Stromal cell of bone marrow (primary cell): ENCODE measurements at regions not wholly inside any gene's neighbourhood (a gene's known extent, or its start where the extent isn't known, plus 50 kb on each side); places are given as distances from the start of the nearest gene placed in this dataset.

Experiments
- DNase-seq: peaks from one replicate; pipeline ENCODE4 v3.0.0-alpha.2; 2012; ENCODE audit warnings: low read depth

DNA sequence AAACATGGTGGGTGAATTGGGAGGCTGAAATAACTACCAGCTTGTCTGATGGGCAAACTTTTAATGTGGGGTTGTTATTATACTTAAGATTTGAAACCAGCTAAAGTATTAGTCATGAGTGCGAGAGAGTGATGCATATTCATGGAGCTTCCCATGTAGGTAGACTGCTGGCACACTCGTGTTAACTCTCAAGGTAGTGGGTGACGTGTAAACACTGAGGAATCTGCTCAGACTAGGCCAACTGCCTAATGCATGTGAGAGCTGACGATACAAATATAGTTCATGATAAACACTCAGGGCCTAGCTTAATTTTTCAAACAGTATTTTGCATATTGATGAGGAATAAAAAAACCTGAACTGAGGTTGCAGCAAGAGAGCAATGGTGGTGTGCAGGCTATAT is 1165.7 kb upstream of the PIK3C3 start:
- no peak for DNase-seq

DNA sequence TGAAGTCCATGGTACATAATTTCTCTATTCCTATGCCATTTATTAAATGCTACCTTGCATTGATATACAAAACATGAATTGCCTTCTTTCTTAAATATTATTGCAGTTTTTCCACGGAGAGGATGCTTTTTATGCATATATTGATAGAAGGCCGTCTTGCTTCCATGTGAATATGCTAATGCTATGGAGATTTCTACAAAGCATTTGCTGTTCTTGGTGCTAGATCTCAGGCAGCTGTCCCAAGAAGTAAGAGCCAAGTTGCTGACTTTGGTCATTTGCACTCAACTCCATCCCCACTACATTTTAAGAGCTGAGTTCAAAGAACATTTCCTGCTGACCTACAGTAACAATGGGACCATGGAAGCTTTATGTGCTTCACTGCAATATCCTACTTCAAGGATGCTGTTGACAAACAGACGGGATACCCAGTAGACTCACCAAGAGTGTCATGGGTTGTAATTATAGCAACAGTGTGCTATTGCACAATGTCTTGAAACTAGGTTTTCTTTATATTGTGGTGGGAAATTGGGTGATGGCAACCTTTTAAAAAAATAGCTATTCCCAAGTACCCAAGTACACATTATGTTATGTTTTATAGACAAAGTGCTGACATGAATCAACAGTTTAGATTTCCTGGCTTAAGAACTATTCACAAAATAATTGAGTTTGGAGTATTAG is 1172.4 kb upstream of the PIK3C3 start:
- DNase-seq, result no peak

DNA sequence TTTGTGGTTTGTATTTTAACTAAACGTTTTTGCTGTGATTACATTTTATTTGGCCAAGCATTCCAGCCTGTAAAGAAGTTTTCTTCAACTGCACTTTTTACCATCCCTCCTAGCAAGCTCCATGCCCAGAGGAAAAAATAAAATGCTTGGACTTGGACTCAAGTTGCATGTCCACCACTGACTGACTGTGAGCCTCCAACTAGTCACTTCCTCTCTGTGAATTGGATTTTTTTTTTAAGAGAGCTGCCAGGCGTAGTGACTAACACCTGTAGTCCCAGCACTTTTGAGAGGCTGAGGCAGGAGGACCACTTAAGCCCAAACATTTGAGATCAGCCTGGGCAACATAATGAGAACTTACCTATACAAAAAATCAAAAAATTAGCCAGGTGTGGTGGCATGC is 1185.2 kb upstream of the PIK3C3 start:
- DNase-seq, result no peak

DNA sequence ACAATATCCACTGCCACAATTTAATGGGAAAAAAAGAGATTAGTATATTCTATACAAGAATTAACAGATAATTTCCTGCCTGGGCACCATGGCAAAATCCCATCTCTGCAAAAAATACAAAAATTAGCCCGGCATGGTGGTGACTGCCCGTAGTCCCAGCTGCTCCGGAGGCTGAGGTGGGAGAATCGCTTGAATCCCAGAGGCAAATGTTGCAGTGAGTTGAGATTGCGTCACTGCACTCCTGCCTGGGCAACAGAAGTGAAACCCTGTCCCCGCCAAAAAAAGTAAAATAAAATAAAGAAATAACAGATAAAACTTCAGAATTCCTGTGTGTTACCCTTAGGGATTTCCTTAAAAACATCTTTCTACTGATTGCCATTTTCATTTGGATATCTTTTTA is 1194.8 kb upstream of the PIK3C3 start:
- no peak for DNase-seq

DNA sequence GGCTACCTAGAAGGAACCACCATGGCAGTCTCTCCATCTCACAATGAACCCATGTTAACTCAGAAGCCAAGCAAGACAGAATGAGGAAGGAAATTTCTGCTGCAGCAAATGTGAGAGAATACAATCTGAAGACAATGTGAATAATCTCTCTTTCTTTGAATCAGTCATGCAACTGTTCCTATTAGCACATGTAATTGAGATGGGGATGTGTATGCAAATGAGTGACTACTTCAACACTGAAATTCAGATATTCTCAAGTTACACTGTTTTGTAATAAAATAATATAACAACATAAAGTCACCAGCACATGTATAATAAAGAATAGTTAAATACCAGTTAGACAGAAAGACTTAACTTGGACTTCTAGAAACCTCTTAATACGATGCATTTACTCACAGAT is 1200.6 kb upstream of the PIK3C3 start:
- DNase-seq, result no peak

DNA sequence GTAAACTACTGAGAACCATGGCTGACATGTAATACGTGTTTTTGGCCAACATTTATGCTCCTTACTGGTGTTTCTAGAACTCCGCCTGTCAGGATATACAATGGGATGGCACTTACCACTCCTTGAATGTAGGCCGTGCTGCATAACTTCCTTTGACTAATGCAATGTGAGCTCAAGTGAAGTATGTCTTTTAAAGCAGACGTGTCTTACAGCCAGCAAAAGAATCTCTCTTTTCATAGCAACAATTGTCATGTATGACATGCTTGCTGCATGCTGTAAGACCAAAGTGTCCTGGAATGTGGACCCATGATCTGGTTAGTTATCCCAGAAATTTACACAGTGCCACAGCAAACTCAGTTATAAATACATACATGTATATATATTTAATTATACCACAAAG is 1202.7 kb upstream of the PIK3C3 start:
- DNase-seq, result no peak

DNA sequence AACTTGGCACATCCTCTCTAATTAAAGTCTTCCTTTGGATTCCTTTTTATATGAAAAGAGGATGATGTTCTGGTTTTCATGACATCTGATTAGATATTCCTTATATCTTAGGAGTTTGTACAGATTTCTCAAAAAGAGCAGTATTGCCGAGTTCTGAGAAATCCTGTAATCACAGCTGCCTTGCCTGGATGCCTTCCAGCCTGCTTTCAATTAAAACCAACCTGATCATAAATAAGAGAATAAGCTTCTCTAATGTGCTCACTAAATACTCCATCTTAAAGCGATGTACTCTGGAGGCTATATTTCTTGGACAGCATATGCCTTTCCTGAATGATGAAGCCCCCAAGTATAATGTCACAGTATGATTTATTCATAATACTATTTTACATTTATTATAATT is 1203.8 kb upstream of the PIK3C3 start:
- no peak for DNase-seq

DNA sequence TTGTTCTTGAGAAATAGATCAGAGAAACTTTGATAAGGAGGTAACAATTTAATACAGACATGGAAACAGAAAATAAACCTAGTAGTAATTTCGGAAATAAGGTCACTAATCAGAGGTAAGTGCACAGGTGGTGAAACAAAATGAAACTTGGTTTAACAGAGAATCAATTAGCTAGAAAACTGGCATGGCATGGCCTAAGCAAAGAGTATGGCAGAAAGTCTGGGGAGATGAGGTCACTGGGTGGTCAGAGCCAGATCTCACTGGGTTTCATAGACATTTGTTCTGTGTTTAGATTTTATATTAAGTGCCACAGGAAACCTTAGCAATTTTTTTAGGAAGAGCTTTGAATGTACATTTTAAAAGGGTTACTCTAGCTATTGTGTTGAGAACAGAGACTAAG is 1216.0 kb upstream of the PIK3C3 start:
- no peak for DNase-seq

DNA sequence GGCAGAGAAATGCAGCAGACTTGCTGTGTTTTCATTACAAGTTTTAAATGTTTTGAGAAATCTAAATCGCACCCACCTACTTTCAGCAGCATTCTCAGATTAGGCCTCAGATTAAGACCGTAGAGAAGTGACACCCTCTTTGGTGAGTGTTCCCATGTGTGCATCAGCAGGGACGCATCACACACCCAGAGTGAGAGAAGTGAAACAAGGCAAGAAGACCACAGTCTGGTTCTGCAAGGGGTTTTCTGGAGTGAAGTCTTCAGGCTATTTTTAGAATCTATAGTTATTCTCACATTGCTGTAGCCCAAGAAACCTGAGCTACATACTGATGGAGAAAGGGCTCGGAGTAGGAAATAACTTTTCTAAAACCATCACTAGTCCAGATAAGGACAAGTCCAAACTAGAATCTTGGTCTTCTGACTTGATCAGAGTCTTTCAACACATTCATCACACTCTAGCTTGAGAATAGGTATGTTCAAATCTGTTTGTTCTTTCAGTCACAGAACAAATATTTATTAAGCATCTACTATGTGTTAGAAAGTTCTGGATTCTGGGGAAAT is 1216.6 kb upstream of the PIK3C3 start:
- DNase-seq, result no peak

DNA sequence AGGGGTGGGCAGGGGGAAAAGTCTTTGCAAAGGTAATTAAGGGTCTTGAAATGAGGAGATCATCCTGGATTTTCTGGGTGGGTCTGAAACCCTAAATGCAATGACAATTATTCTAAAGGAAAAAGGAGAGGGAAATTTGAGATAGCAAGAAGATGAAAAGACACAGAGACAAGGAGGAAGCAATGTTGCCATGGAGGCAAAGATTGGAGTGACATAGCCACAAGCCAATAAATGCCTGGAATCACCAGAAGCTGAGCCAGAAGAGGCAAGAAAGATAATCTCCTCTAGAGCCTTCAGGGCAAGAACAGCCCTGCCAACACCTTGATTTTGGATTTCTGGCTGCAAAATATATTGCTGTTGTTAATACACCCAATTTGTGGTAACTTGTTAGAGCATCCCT is 1246.3 kb upstream of the PIK3C3 start:
- no peak for DNase-seq

DNA sequence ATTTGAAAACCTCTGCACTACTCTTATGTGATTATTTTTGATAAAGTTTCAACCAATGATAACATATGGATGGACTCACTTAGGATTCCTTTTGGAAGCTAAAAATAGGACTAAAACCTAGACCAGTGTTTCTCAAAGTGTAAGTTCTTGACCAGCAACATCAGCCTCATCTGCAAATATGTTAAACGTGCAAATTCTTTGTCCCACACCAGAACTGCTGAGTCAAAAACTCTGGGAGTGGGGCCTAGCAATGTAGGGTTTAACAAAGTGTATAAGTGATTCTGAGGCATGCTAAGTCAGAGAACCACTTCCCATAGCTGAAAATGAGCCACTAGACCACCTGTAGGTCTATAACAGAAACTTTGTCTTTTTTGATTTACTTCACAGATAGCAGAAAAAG is 1247.2 kb upstream of the PIK3C3 start:
- no peak for DNase-seq

DNA sequence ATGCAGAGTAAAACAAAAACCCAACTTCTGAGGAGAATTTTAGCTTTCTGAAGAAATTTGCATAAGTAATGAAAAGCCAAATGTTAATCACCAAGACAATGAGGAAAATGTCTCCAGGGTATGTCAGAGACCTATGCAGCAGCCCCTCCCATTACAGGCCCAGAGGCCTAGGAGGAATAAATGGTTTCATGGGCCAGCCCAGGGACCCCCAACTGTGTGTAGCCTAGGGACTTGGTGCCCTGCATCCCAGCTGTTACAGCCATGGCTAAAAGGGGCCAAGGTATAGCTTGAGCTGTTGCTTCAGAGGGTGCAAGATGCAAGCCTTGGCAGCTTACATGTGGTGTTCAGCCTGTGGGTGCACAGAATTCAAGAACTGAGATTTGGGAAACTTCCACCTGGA is 1256.9 kb upstream of the PIK3C3 start:
- no peak for DNase-seq

DNA sequence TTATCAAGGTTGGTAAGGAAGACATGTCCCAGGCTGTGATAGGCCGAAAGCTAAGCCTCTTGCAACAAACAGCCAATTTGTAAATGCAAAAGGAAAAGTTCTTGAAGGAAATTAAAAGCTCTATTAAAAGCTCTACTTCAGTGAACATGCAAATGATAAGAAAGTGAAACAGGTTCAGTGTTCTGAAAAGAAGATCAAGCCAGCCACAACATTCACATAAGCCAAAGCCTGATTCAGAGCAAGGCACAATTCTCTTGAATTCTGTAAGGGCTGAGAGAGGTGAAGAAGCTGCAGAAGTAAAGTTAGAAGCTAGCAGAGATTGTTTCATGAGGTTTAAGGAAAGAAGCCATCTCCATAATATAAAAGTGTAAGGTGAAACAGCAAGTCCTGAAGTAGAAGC is 1259.5 kb upstream of the PIK3C3 start:
- no peak for DNase-seq

DNA sequence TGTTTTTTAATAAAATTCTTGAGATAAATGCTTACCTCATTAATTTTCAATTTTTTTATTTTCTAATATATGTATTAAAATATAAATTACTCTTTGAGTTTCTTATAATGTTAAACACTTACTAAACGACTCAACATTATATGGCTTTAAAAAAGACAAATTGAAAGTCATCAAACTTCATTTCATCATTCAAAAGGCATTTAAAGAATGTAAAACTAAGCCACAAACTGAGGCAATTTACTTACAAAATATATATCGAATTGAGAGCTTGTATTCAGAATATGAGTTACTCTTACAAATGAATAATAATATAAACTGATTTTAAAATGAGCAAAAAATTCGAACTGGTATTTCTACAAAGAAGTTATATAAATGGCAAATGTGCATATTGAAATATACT is 1262.2 kb upstream of the PIK3C3 start:
- DNase-seq, result no peak

DNA sequence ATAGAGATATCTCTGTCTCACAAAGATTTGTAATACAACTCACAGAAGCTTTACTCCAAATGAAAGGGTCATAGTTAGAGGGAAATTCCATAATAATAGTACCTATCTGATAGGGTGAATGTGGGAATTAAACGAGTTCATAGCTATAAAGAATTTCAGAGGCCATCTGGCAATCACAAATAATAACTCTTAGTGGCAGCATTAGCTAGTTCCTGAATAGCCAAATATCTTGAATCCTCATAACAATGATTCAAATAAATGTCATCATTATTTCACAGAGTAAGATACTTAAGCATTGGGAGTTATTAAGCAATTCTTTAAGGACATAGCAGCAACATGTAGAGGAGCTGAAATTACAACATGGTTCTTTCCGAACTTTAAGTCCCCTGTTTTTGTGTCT is 1265.0 kb upstream of the PIK3C3 start:
- no peak for DNase-seq

DNA sequence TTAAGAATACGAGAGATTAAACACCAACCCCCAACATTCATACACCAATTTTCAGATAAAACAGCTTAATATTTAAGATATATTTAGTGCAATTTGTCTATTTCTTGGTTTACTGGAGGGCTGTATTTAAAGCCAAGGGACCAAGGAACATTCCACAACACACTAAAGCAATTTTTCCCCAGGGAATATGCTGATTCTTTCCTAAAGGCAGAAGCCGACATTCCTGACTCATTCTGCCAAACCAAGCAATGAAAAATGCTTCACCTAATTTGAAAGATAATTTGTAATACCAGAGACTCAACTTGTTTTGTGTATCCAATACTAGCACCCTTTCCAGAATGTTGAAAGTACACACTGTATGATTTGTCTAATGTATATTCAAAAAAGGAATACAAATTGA is 1267.6 kb upstream of the PIK3C3 start:
- no peak for DNase-seq

DNA sequence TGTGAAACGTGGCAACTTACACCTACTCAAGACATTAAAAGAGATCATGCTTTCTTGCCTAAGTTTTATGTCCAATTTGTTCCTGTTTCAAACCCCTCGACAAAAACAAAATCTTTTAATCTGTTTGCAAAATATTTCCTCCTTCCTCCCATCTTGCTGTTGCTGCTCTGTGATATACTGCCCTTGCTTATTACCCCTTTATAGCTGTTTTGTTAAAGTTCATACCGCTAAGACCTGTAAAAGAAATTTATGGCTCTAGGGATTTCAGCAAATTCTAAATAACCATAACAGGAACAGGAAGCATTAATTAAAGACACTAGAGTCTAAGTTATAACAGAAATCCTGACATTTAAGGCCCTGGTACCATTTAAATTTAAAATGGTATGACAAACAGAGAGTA is 1268.2 kb upstream of the PIK3C3 start:
- no peak for DNase-seq

DNA sequence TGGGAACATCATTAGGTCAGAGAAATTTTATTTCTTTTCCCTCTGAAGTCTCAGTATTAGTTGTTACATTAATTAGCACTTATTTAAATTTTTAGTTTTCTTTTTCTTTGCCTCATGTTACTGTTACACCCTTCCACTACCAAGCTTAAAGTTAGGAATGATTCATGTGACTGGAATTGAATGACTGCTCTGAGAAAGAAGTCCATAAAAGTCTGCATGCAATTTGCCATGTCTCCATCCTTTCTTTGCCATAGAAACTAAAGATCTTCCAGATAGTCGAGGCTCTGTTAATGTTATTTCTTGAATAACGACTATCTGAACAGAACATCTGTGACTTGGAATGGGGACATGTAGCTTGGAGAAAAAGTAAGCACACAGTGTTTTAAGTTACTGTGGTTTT is 1269.8 kb upstream of the PIK3C3 start:
- no peak for DNase-seq

DNA sequence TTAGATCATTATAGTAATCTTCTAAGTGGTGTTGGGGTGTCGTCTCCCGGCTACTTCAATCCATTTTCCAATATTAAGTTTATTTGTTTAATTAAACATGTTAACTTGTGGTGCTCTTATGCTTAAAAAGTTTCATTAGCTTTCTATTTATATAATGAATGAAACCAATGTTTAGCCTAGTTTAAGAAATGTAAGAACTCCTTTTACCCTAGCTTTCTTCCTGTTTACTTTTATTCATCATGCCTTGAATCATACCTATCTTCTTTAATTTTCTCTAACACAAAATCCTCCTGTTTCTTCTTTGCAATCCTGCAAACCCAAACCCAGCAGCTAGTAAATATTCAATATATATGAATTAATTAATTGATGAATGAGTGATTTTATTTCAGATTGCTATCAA is 1276.7 kb upstream of the PIK3C3 start:
- DNase-seq, result no peak

DNA sequence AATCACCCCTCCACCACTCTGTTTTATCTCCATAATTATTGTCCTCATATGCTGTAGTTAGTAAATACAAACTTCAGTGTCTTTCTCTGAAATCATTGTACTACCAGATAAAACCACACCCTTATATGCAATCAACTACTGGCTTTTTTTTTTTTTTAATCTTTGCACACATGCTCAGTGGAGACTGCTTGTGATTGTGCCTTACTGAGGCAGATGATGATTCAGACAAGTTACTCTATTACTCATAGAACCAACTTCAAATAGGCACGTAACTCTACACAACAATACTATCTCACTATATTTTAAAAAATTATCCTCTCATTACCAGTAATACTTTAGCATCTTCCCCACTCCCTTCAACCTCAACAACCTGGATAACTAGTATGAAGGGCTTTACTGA is 1278.4 kb upstream of the PIK3C3 start:
- no peak for DNase-seq

DNA sequence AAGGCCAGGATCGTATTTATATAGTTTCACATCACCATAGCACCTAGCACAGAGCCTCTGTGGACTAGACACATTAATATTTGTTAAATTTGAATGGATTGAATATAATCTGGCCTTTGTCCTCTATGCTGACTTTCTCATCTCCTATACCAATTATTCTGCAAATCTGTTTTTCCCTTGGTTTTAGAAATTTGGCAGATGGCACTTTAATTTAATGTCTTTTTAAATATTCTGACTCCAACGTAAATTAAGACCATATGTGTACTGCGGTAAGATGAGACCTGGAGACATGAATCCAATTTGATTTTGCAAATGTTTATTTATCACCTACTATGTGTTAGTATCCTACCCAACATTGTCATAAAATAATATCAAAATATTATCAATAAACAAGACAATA is 1281.9 kb upstream of the PIK3C3 start:
- DNase-seq, result no peak

DNA sequence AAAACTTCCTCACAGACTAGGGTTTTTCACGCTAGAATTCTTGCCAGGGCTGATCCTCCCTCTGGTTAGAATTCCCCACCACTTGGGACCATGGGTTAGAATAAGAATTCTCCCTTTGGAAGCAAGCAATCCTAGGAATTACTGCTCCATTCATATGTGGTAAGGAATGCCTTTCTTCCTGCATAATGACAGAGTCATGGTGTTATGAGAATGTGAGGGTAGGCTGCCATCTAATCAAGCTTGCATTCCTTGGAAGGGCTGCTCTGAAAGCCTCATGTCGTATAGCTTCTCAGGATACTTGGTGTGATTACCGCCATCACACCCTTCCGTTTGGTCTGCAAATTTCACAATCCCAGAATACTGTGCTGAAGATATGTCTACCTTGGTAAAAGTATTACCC is 1282.4 kb upstream of the PIK3C3 start:
- DNase-seq, result no peak

DNA sequence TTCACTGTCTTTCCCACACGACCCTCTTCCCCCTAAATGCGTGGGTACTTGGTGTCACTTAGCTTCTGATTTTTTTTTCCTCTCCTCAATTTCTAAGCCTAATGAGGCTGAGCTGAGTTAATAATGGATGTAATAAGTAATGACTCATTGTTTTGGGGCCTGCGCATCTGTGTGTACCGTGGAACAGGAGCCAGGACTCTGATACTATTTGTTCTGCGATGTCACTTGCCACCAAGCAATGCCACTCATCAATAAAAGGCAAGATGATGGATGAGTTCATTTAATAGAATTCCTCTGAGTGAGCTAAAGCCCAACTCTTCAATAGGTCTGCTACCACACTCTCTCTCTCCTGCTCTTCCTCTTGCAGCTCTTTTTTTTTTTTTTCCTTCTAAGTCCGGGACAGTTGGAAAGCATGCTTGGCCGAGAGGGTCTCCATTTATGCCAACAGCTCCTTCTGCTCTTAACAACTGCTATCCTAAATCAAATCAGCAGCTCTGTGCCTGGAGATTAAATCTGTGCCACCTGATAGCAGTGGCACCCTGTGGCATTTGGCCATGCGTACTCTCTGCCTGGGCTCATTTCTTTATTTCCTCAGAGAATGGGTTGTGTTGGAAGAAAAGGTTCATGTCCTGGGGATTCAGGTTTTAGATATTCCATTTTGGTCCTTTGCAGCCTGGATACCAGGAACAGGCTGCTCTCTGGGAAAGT is 1284.2 kb upstream of the PIK3C3 start:
- no peak for DNase-seq

DNA sequence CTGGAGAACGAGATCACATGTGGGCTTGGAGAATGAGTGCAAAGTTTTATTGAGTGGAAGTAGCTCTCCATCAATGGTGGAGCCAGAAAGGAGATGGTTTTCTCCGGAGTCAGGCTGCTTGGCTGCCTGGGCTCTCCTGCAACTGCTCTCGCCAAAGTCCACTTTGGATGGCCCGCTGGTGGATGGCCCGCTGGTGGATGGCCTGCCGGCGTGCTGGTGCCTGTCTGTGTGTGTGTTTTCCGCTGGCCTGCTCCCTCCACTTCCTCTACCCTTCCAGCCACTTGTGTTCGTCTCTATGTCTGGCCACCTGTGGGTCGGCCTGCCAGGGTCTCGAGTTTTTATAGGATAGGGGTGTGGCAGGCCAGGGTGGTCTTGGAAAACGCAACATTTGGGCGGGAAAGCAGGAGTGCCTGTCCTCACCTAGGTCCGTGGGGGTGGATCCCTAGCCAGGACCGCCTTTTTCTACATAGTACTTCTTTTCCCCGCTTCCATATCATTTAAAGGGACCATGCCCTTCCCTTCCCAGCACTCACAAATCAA is 1292.1 kb upstream of the PIK3C3 start:
- DNase-seq, result no peak
